Esophagus muscularis mucosa (tissue), 4 donors: ENCODE measurements at regions not wholly inside any gene's neighbourhood (a gene's known extent, or its start where the extent isn't known, plus 50 kb on each side); places are given as distances from the start of the nearest gene placed in this dataset.

Experiments
- DNase-seq: peaks from one replicate; pipeline ENCODE4 v3.0.0-alpha.2; 2017; ENCODE audit errors: extremely low spot score
- H3K27ac ChIP-seq, 4 donors: fragments of 200-600 bp; sonication (generic); replicated peaks in 1 of 4; 1 replicate in 3 of 4; 2 replicates in 1 of 4; pipeline ENCODE4 v1.5.1; 2016 to 2019; ENCODE audit warnings: mild to moderate bottlenecking in 1 of 4
- H3K27me3 ChIP-seq, 4 donors: fragments of 200-600 bp; sonication (generic); one replicate each; pipeline versions ENCODE4 v1.5.1 to v1.6.0; 2016 to 2019
- H3K36me3 ChIP-seq, 4 donors: fragments of 200-600 bp; sonication (generic); one replicate each; pipeline ENCODE4 v1.5.1; 2016 to 2019
- H3K4me1 ChIP-seq, 4 donors: fragments of 200-600 bp; sonication (generic); one replicate each; pipeline ENCODE4 v1.5.1; 2016 to 2019
- H3K4me3 ChIP-seq, 4 donors: fragments of 200-600 bp; sonication (generic); 1 replicate in 2 of 4; 2 replicates in 2 of 4; pipeline ENCODE4 v1.5.1; 2016 to 2019; ENCODE audit warnings: mild to moderate bottlenecking in 4 of 4, moderate library complexity in 1 of 4
- H3K9me3 ChIP-seq, 4 donors: fragments of 200-600 bp; sonication (generic); 1 replicate in 3 of 4; 2 replicates in 1 of 4; pipeline ENCODE4 v1.5.1; 2016 to 2019
- EP300 ChIP-seq: sonication (generic); formaldehyde crosslinking; IDR thresholded peaks from one replicate; pipeline ENCODE4 v1.6.1; 2017; ENCODE audit warnings: antibody characterized with exemption
- POLR2A ChIP-seq: fragments of 450-650 bp; IDR thresholded peaks from one replicate; pipeline ENCODE4 v1.6.1; 2017; ENCODE audit warnings: antibody characterized with exemption, moderate library complexity, mild to moderate bottlenecking, low read depth
- POLR2AphosphoS5 ChIP-seq, 2 donors: sonication (generic); formaldehyde crosslinking; IDR thresholded peaks; one replicate each; pipeline ENCODE4 v1.6.1; 2017; ENCODE audit warnings: antibody characterized with exemption in 2 of 2
- WGBS: methylation state at CpG from one replicate; pipeline ENCODE4 v1.1.5; 2018; 5-methylcytosine and 5-hydroxymethylcytosine counted together
- intact Hi-C: fragments of 100-400 bp; cut with DNase I; formaldehyde crosslinking; loops from one replicate; pipeline ENCODE4 v1.15.1; 2023
- TF ChIP-seq, protein P1 (sequence below), 3 experiments: fragments of 200-600 bp in 2 of 3; fragments of 450-650 bp in 1 of 3; sonication (generic) in 2 of 3; IDR thresholded peaks; one replicate each; pipeline ENCODE4 v1.5.1; 2017 to 2019; ENCODE audit warnings: antibody characterized with exemption in 3 of 3, mild to moderate bottlenecking in 2 of 3, moderate library complexity in 1 of 3

- H3K36me3 ChIP-seq: no peaks in the 10 kb centered on the region
- TF ChIP-seq, protein P1, sequence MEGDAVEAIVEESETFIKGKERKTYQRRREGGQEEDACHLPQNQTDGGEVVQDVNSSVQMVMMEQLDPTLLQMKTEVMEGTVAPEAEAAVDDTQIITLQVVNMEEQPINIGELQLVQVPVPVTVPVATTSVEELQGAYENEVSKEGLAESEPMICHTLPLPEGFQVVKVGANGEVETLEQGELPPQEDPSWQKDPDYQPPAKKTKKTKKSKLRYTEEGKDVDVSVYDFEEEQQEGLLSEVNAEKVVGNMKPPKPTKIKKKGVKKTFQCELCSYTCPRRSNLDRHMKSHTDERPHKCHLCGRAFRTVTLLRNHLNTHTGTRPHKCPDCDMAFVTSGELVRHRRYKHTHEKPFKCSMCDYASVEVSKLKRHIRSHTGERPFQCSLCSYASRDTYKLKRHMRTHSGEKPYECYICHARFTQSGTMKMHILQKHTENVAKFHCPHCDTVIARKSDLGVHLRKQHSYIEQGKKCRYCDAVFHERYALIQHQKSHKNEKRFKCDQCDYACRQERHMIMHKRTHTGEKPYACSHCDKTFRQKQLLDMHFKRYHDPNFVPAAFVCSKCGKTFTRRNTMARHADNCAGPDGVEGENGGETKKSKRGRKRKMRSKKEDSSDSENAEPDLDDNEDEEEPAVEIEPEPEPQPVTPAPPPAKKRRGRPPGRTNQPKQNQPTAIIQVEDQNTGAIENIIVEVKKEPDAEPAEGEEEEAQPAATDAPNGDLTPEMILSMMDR (IDR thresholded peaks at IDR 0.05): no peak
- TF ChIP-seq POLR2A: no peak
- TF ChIP-seq EP300: no peak
- no peak for TF ChIP-seq POLR2AphosphoS5 (IDR thresholded peaks at IDR 0.05)
- no peaks in the 10 kb centered on the region for H3K27me3 ChIP-seq
- DNase-seq: no peak
- no peak overlapping the region for H3K27ac ChIP-seq
- no peaks in the 10 kb centered on the region for H3K9me3 ChIP-seq
- intact Hi-C loops: no loop called here
- 70% methylated on average over 3 of the region's 3 CpGs for WGBS
- H3K4me3 ChIP-seq: no peak overlapping the region
- H3K4me1 ChIP-seq: peaks cover 0 to 3% (median 0%) of the 10 kb centered on the region in 4 donors
Observed at GRCh38 chr21:28439788-28440187, 552.9 kb downstream of the LTN1 start.

- WGBS: 63% methylated on average over 4 of the region's 4 CpGs
- Histone ChIP-seq H3K27me3 (no peaks in the 10 kb centered on the region), H3K36me3 (no peaks in the 10 kb centered on the region), H3K4me1 (peaks cover 0 to 3% (median 0%) of the 10 kb centered on the region in 4 donors), H3K27ac (no peak overlapping the region), H3K4me3 (no peak overlapping the region), H3K9me3 (no peaks in the 10 kb centered on the region)
- intact Hi-C loops: no loop called here
- TF ChIP-seq, protein P1 (IDR thresholded peaks at IDR 0.05): no peak
- no peak for TF ChIP-seq POLR2AphosphoS5 (IDR thresholded peaks at IDR 0.05)
- TF ChIP-seq EP300: no peak
- TF ChIP-seq POLR2A: no peak
- no peak for DNase-seq
Observed at GRCh38 chr21:28439251-28439650, 553.4 kb downstream of the LTN1 start.

DNA sequence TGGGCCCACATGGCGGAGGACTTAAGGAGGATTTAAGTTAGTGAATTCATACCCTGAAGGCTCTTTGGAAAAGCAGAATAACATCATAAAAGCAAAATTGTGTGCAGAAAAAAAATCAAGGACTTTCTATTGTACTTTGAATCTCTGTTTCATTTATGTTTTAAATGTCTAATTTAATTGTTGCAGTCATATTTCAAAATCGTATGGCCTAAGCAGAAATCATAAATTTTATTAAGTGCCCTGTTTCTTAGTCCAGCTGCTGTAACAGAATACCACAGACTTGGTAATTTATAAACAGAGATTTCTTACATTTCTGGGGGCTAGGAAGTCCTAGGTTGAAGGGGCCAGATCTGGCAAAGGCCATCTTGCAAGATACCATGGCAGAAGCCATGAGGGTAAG lies 555.6 kb downstream of the LTN1 start:
- no peaks in the 10 kb centered on the region for H3K27me3 ChIP-seq
- H3K36me3 ChIP-seq: no peaks in the 10 kb centered on the region
- intact Hi-C loops: no loop called here
- no peak for DNase-seq
- H3K4me3 ChIP-seq: no peak overlapping the region
- peaks cover 0 to 3% (median 0%) of the 10 kb centered on the region in 4 donors for H3K4me1 ChIP-seq
- no peak for TF ChIP-seq POLR2A
- TF ChIP-seq POLR2AphosphoS5 (IDR thresholded peaks at IDR 0.05): no peak
- 70% methylated on average over 2 of the region's 2 CpGs for WGBS
- no peak overlapping the region for H3K27ac ChIP-seq
- no peaks in the 10 kb centered on the region for H3K9me3 ChIP-seq

GRCh38 chr21:28436286-28436932 lies 556.3 kb downstream of the LTN1 start:
- no peak overlapping the region for H3K4me3 ChIP-seq

DNA sequence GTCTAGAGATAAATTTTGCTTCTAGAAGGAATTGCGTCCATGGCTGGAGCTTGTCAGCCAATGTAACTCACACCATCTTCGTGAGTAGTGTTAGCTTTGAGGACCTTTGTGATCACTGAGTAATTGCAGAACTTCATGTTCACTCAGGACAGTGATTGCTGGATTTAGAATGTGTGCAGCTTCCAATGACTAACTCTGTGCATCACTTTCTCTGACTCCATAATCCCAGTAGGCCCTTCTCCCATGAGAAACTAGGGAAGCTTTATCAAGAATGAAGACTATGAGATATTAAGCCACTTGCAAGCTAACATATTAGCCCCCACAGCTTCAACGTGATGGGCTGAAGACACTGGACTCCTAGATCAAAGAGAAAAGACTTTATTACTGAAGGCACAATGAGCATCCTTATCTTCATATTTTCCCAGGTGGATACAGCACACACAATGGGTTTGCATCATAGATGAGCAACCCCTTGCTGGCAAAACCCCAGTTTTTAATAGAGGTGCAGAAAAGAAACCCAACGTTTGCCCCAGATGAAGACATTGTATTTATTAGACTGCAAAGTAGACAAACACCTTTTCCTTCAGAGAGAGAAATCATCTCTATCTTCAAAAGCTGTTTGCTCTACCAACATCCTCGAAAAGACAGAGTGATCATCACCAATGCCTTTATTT lies 561.0 kb downstream of the LTN1 start:
- no peak overlapping the region for H3K27ac ChIP-seq
- intact Hi-C loops: no loop called here
- no peak overlapping the region for H3K4me3 ChIP-seq
- no peaks in the 10 kb centered on the region for H3K36me3 ChIP-seq
- no peaks in the 10 kb centered on the region for H3K9me3 ChIP-seq
- H3K27me3 ChIP-seq: no peaks in the 10 kb centered on the region
- no peak for DNase-seq
- WGBS: 92% methylated on average over 5 of the region's 5 CpGs
- H3K4me1 ChIP-seq: peaks cover 0 to 19% (median 15%) of the 10 kb centered on the region in 4 donors
- TF ChIP-seq, protein P1 (IDR thresholded peaks at IDR 0.05): no peak
- TF ChIP-seq POLR2AphosphoS5 (IDR thresholded peaks at IDR 0.05) (no peak), POLR2A (no peak), EP300 (no peak)

More at GRCh38 chr21:28436286-28436932, 556.3 kb downstream of the LTN1 start:
- TF ChIP-seq, protein P1 (IDR thresholded peaks at IDR 0.05): no peak
- TF ChIP-seq POLR2A: no peak
- TF ChIP-seq EP300: no peak
- TF ChIP-seq POLR2AphosphoS5 (IDR thresholded peaks at IDR 0.05): peak in 1 of 2 donors; percentile 19
- 81% methylated on average over 2 of the region's 2 CpGs for whole genome bisulfite sequencing
- Histone ChIP-seq H3K27ac (no peak overlapping the region), H3K4me1 (peaks cover 0 to 3% (median 0%) of the 10 kb centered on the region in 4 donors), H3K36me3 (no peaks in the 10 kb centered on the region), H3K27me3 (no peaks in the 10 kb centered on the region), H3K9me3 (no peaks in the 10 kb centered on the region)
- no peak for DNase-seq
- intact Hi-C loops: no loop called here
